H1 (cell line): ENCODE measurements at regions not wholly inside any gene's neighbourhood (a gene's known extent, or its start where the extent isn't known, plus 50 kb on each side); places are given as distances from the start of the nearest gene placed in this dataset.
A peak's percentile ranks its signal among the peaks of the same experiment; 100 is the strongest.

Source experiments
- CTCF ChIA-PET: fragments of 300-600 bp; sonication (Branson Sonifier 250); formaldehyde crosslinking; loops from one replicate; lab custom pipeline; 2021; ENCODE audit not compliant: partially characterized antibody; lab: Charles Lee
- POLR2A ChIA-PET: fragments of 300-600 bp; sonication (Branson Sonifier 250); formaldehyde crosslinking; loops from one replicate; lab custom pipeline; 2021; ENCODE audit warnings: inconsistent platforms; ENCODE audit not compliant: partially characterized antibody; lab: Charles Lee
- DNase-seq, 2 experiments: peaks; one replicate each; pipeline versions ENCODE4 v3.0.0 to v3.0.0-alpha.2; 2010 to 2022; ENCODE audit warnings: low spot score in 2 of 2, low read depth in 1 of 2, mixed read lengths in 1 of 2
- FAIRE-seq: peaks from 2 replicates; lab custom pipeline; 2011; peaks lifted over from hg19 to GRCh38; lab: Jason Lieb, UNC
- H2AFZ ChIP-seq: 2 replicates; pipeline ENCODE4 v1.8.1; 2012; ENCODE audit warnings: low read length, inconsistent platforms
- H2AK5ac ChIP-seq: 2 replicates; pipeline ENCODE4 v1.6.1; 2013; ENCODE audit warnings: low read depth, low read length
- H2BK120ac ChIP-seq: replicated peaks from 2 replicates; pipeline ENCODE3; 2013; ENCODE audit warnings: low read depth, low read length, inconsistent platforms
- H2BK12ac ChIP-seq: 2 replicates; pipeline ENCODE4 v1.6.1; 2013; ENCODE audit warnings: low read depth, low read length
- H2BK15ac ChIP-seq: 2 replicates; pipeline ENCODE4 v1.6.1; 2013; ENCODE audit warnings: low read length
- H2BK20ac ChIP-seq: 2 replicates; pipeline ENCODE4 v1.6.1; 2013; ENCODE audit warnings: low read length
- H2BK5ac ChIP-seq: 2 replicates; pipeline ENCODE4 v1.6.1; 2013; ENCODE audit warnings: low read depth, low read length
- H3K14ac ChIP-seq: 2 replicates; pipeline ENCODE4 v1.6.1; 2013; ENCODE audit warnings: inconsistent platforms; ENCODE audit not compliant: insufficient read length
- H3K18ac ChIP-seq: 2 replicates; pipeline ENCODE4 v1.6.1; 2013; ENCODE audit warnings: low read length; ENCODE audit errors: extremely low read depth
- H3K23ac ChIP-seq: 2 replicates; pipeline ENCODE4 v1.6.1; 2013; ENCODE audit warnings: inconsistent platforms; ENCODE audit not compliant: insufficient read length
- H3K23me2 ChIP-seq: 2 replicates; pipeline ENCODE4 v1.6.1; 2013; ENCODE audit warnings: low read depth, low read length
- H3K27ac ChIP-seq: 2 replicates; pipeline ENCODE4 v1.6.1; 2011; ENCODE audit warnings: low read depth, low read length, inconsistent platforms
- H3K27me3 ChIP-seq, 4 experiments: replicated peaks in 1 of 4; 1 replicate in 1 of 4; 2 replicates in 3 of 4; pipeline versions ENCODE4 v1.6.1 to v1.8.1; 2011 to 2013; ENCODE audit warnings: low read length in 3 of 4, mild to moderate bottlenecking in 3 of 4, inconsistent platforms in 2 of 4, mixed read lengths in 2 of 4, moderate library complexity in 1 of 4; ENCODE audit not compliant: control insufficient read depth in 3 of 4, insufficient read depth in 3 of 4; ENCODE audit errors: extremely low read depth in 1 of 4
- H3K36me3 ChIP-seq, 4 experiments: 2 replicates each; pipeline versions ENCODE4 v1.6.1 to v1.8.1; 2011 to 2013; ENCODE audit warnings: mild to moderate bottlenecking in 4 of 4, low read length in 3 of 4, moderate library complexity in 2 of 4, control low read depth in 1 of 4, inconsistent platforms in 1 of 4; ENCODE audit not compliant: insufficient read depth in 4 of 4, control insufficient read depth in 2 of 4
- H3K4ac ChIP-seq: replicated peaks from 2 replicates; pipeline ENCODE3; 2013; ENCODE audit warnings: low read length, low read depth, mixed read lengths, inconsistent platforms; ENCODE audit not compliant: insufficient read length
- H3K4me1 ChIP-seq, 4 experiments: replicated peaks in 1 of 4; 1 replicate in 1 of 4; 2 replicates in 3 of 4; pipeline versions ENCODE4 v1.6.1 to v1.8.1; 2011 to 2013; ENCODE audit warnings: low read length in 3 of 4, inconsistent platforms in 2 of 4, mixed read lengths in 1 of 4; ENCODE audit not compliant: insufficient read depth in 4 of 4, control insufficient read depth in 3 of 4
- H3K4me2 ChIP-seq, 2 experiments: 2 replicates each; pipeline versions ENCODE4 v1.6.1 to v1.8.1; 2011 to 2013; ENCODE audit warnings: low read depth in 2 of 2, low read length in 2 of 2, control low read depth in 1 of 2, inconsistent platforms in 1 of 2, mild to moderate bottlenecking in 1 of 2; ENCODE audit not compliant: insufficient read depth in 1 of 2
- H3K4me3 ChIP-seq, 4 experiments: fragments of 200-600, 300-600 bp in 1 of 4; sonication (generic), shearing (Covaris generic), sonication (Bioruptor Twin) in 1 of 4; 2 replicates each; pipeline versions ENCODE4 v1.5.1 to v1.8.1; 2011 to 2016; ENCODE audit warnings: low read length in 4 of 4, low read depth in 3 of 4, control low read depth in 2 of 4, inconsistent platforms in 2 of 4, mild to moderate bottlenecking in 2 of 4, mixed read lengths in 1 of 4, moderate library complexity in 1 of 4; ENCODE audit not compliant: insufficient read depth in 2 of 4; ENCODE audit errors: extremely low read depth in 1 of 4
- H3K56ac ChIP-seq: replicated peaks from 2 replicates; pipeline ENCODE3; 2013; ENCODE audit warnings: low read depth, mild to moderate bottlenecking, mixed read lengths, low read length, inconsistent platforms; ENCODE audit not compliant: insufficient read length
- H3K79me1 ChIP-seq: 2 replicates; pipeline ENCODE4 v1.6.1; 2013; ENCODE audit warnings: low read depth, low read length, control low read depth
- H3K79me2 ChIP-seq, 2 experiments: 2 replicates each; pipeline versions ENCODE4 v1.6.1 to v1.8.1; 2012 to 2013; ENCODE audit warnings: low read length in 2 of 2, mild to moderate bottlenecking in 2 of 2, inconsistent platforms in 1 of 2; ENCODE audit not compliant: insufficient read depth in 2 of 2, control insufficient read depth in 1 of 2
- H3K9ac ChIP-seq, 4 experiments: replicated peaks in 1 of 4; 1 replicate in 1 of 4; 2 replicates in 3 of 4; pipeline versions ENCODE4 v1.6.1 to v1.8.1; 2011 to 2013; ENCODE audit warnings: low read depth in 3 of 4, low read length in 3 of 4, control low read depth in 2 of 4, mild to moderate bottlenecking in 2 of 4, moderate library complexity in 2 of 4, inconsistent platforms in 1 of 4; ENCODE audit errors: extremely low read depth in 1 of 4
- H3K9me3 ChIP-seq, 2 experiments: 2 replicates each; pipeline versions ENCODE4 v1.6.1 to v1.8.1; 2012 to 2013; ENCODE audit warnings: mild to moderate bottlenecking in 2 of 2, moderate library complexity in 2 of 2, control low read depth in 1 of 2, inconsistent platforms in 1 of 2, low read depth in 1 of 2, low read length in 1 of 2, mixed read lengths in 1 of 2; ENCODE audit not compliant: insufficient read depth in 2 of 2
- H4K20me1 ChIP-seq, 2 experiments: replicated peaks in 1 of 2; 2 replicates each; pipeline versions ENCODE3 to v1.8.1; 2011 to 2013; ENCODE audit warnings: inconsistent platforms in 2 of 2, low read length in 2 of 2, mild to moderate bottlenecking in 1 of 2; ENCODE audit not compliant: insufficient read depth in 2 of 2, control insufficient read depth in 1 of 2
- H4K5ac ChIP-seq: 2 replicates; pipeline ENCODE4 v1.6.1; 2013; ENCODE audit warnings: low read length, low read depth, mixed read lengths, inconsistent platforms; ENCODE audit not compliant: insufficient read length
- H4K8ac ChIP-seq: 2 replicates; pipeline ENCODE4 v1.8.0; 2013; ENCODE audit warnings: mild to moderate bottlenecking, moderate library complexity, low read length, inconsistent platforms; ENCODE audit not compliant: insufficient read depth; ENCODE audit errors: extremely low read depth
- H4K91ac ChIP-seq: replicated peaks from 2 replicates; pipeline ENCODE3; 2013; ENCODE audit warnings: low read length, mixed read lengths, inconsistent platforms; ENCODE audit not compliant: insufficient read length
- CTCF ChIP-seq, 3 experiments: IDR thresholded peaks; 1 replicate in 2 of 3; 2 replicates in 1 of 3; pipeline versions ENCODE4 v1.5.1 to v1.6.1; 2011; ENCODE audit warnings: low read length in 3 of 3, mild to moderate bottlenecking in 3 of 3, inconsistent platforms in 2 of 3, low read depth in 1 of 3, moderate library complexity in 1 of 3; ENCODE audit not compliant: insufficient read depth in 1 of 3; ENCODE audit errors: control extremely low read depth in 1 of 3
- KDM4A ChIP-seq: IDR thresholded peaks from one replicate; pipeline ENCODE4 v1.7.1; 2012; ENCODE audit warnings: low read depth, mild to moderate bottlenecking, moderate library complexity, low read length, inconsistent platforms; ENCODE audit not compliant: severe bottlenecking
- WGBS, 2 experiments: shearing (Covaris generic) in 1 of 2; methylation state at CpG; one replicate each; pipeline versions ENCODE4 v1.1.6 to v1.1.7; 2013 to 2015; ENCODE audit warnings: low lambda C conversion rate in 2 of 2, mixed read lengths in 2 of 2, inconsistent platforms in 1 of 2, low coverage in 1 of 2, missing lambda C conversion rate in 1 of 2; ENCODE audit not compliant: insufficient replicate concordance in 2 of 2, insufficient coverage in 1 of 2, insufficient read length in 1 of 2; ENCODE audit errors: extremely low coverage in 1 of 2, missing lambda C conversion rate in 1 of 2; 5-methylcytosine and 5-hydroxymethylcytosine counted together

- H3K4me3 ChIP-seq, result no peak overlapping the region
- peaks cover 0 to 5% of the 10 kb centered on the region in 2 experiments for H4K20me1 ChIP-seq
- H2BK20ac ChIP-seq, result no peak overlapping the region
- H3K36me3 ChIP-seq, result no peaks in the 10 kb centered on the region
- H3K4ac ChIP-seq, result no peak overlapping the region
- ChIA-PET CTCF (interaction anchor here (0.7 to 8.6 kb wide), 12 partner anchors 8 to 188 kb away, joined by 3 to 98 read pairs (median 10); partner anchors contain the start of gene SPSB1), POLR2A (interaction anchor here (0.9 kb wide), 1 partner anchor 12 kb away, joined by 3 read pairs; no protein-coding TSS in a partner anchor)
- H3K23me2 ChIP-seq, result no peaks in the 10 kb centered on the region
- no peak for FAIRE-seq
- no peak overlapping the region for H3K9ac ChIP-seq
- no peak overlapping the region for H2BK120ac ChIP-seq
- no peak overlapping the region; the same call in 1 of the 2 replicates for H2BK5ac ChIP-seq
- H4K8ac ChIP-seq, result peak overlapping the region; percentile 69; the same call in 1 of the 2 replicates
- no peak for DNase-seq
- no peaks in the 10 kb centered on the region for H3K79me1 ChIP-seq
- H3K4me2 ChIP-seq, result no peak overlapping the region
- H3K9me3 ChIP-seq, result no peaks in the 10 kb centered on the region
- H3K56ac ChIP-seq, result no peak overlapping the region
- peaks cover 0 to 3% (median 0%) of the 10 kb centered on the region in 4 experiments; a peak in 1 of 7 replicates for H3K27me3 ChIP-seq
- H3K23ac ChIP-seq, result no peak overlapping the region
- no peaks in the 10 kb centered on the region for H3K79me2 ChIP-seq
- no peak for TF ChIP-seq KDM4A
- TF ChIP-seq CTCF (IDR thresholded peaks at IDR 0.05; ENCODE audit: control extremely low read depth in 1 of 3, insufficient read depth in 1 of 3, low read depth in 1 of 3, low read length in 3 of 3), result peak in 1 of 3 experiments; percentile 17; a peak in 1 of 4 replicates
- H4K91ac ChIP-seq, result no peak overlapping the region
- no peak overlapping the region for H3K18ac ChIP-seq
- no peak overlapping the region for H3K14ac ChIP-seq
- no peak overlapping the region for H3K27ac ChIP-seq
- peak overlapping the region; percentile 11; the same call in 1 of the 2 replicates for H2BK12ac ChIP-seq
- no peaks in the 10 kb centered on the region; a peak in 1 of 7 replicates for H3K4me1 ChIP-seq
- no peak overlapping the region for H4K5ac ChIP-seq
- 76% methylated on average over 12 of the region's 13 CpGs; no CpG with 5 or more reads in 1 of the 2 experiments for WGBS, 2 experiments
- H2AFZ ChIP-seq, result no peak overlapping the region
- no peak overlapping the region for H2AK5ac ChIP-seq
- H2BK15ac ChIP-seq, result no peak overlapping the region; the same call in 1 of the 2 replicates
Observed at GRCh38 chr1:9453779-9454418, 85.4 kb upstream of the SLC25A33 start.
